ENCODE measurements at regions not wholly inside any gene's neighbourhood (a gene's known extent, or its start where the extent isn't known, plus 50 kb on each side); places are given as distances from the start of the nearest gene placed in this dataset.

DNA sequence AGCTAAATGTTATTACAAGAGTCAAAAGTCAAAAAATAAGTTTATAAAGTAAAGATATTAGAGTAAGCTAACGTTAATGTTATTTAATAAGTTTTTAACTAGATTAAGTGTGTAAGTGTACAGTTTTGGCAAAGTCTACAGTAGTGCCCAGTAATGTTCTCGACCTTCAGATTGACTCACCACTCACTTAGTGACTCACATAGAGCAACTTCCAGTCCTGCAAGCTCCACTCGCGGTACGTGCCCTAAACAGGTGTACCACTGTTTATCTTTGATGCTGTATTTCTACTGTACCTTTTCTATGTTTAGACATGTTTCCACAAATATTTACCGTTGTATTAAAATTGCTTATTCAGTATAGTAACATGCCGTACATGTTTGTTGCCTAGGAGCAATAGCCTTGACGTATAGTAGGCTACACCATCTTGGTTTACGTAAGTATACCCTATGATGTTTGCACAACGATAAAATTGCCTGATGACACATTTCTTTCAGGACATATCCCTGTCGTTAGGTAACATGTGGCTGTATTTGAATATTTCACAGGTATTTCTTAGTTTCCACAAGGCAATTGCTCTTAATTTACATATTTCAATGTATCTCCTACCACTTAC lies 1641.9 kb upstream of the PIK3C3 start:
- Histone ChIP-seq H3K4me3 (ENCODE audit: low read length) (no peak overlapping the region), H3K27ac (ENCODE audit: low read depth, low read length) (no peak overlapping the region), H3K79me2 (ENCODE audit: control insufficient read depth, low read length) (no peaks in the 10 kb centered on the region), H3F3A (ENCODE audit: control insufficient read depth, insufficient read depth) (no peaks in the 10 kb centered on the region), H3K4me1 (ENCODE audit: control insufficient read depth, low read length) (no peaks in the 10 kb centered on the region), H3K36me3 (ENCODE audit: control insufficient read depth, low read length) (no peaks in the 10 kb centered on the region), H4K20me1 (ENCODE audit: control insufficient read depth, insufficient read depth, low read depth, low read length) (no peaks in the 10 kb centered on the region), H3K4me2 (ENCODE audit: low read length) (no peak overlapping the region), H3K27me3 (ENCODE audit: control insufficient read depth, low read length) (no peaks in the 10 kb centered on the region), H3K9me2 (replicated peaks; ENCODE audit: control insufficient read depth, low read length) (no peaks in the 10 kb centered on the region), H3K9me3 (ENCODE audit: control insufficient read depth, insufficient read depth, low read length) (no peaks in the 10 kb centered on the region)
- TF ChIP-seq EZH2phosphoT487 (IDR thresholded peaks at IDR 0.05; ENCODE audit: borderline replicate concordance, low read length), result no peak
- TF ChIP-seq, protein P1, sequence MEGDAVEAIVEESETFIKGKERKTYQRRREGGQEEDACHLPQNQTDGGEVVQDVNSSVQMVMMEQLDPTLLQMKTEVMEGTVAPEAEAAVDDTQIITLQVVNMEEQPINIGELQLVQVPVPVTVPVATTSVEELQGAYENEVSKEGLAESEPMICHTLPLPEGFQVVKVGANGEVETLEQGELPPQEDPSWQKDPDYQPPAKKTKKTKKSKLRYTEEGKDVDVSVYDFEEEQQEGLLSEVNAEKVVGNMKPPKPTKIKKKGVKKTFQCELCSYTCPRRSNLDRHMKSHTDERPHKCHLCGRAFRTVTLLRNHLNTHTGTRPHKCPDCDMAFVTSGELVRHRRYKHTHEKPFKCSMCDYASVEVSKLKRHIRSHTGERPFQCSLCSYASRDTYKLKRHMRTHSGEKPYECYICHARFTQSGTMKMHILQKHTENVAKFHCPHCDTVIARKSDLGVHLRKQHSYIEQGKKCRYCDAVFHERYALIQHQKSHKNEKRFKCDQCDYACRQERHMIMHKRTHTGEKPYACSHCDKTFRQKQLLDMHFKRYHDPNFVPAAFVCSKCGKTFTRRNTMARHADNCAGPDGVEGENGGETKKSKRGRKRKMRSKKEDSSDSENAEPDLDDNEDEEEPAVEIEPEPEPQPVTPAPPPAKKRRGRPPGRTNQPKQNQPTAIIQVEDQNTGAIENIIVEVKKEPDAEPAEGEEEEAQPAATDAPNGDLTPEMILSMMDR (IDR thresholded peaks at IDR 0.05; ENCODE audit: low read depth, low read length, poor library complexity, severe bottlenecking), result no peak

DNA sequence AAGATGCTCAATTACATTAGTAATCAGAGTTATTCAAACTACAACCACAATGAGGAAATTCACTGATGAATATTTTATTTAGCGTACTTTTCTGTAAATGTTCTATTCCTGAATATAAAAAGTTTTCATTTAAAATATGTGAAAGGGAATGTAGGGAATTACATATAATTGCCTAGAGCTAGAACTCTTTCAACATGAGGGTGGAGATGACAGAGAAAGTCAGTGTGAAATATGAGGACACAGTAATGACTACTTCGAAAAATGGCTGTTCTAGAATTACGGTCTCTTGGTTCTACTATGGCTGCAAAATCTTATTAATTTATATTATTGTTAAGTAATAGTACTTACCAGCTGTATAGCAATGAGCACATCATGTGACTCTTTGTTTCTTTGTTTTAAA lies 1647.4 kb upstream of the PIK3C3 start:
- H3K9me3 ChIP-seq (ENCODE audit: control insufficient read depth, insufficient read depth, low read length), result peaks cover 5% of the 10 kb centered on the region; the same call in 1 of the 2 replicates
- H3K36me3 ChIP-seq (ENCODE audit: control insufficient read depth, low read length), result no peaks in the 10 kb centered on the region
- H3K27me3 ChIP-seq (ENCODE audit: control insufficient read depth, low read length), result no peaks in the 10 kb centered on the region
- no peak overlapping the region for H3K27ac ChIP-seq (ENCODE audit: low read depth, low read length)
- no peaks in the 10 kb centered on the region for H4K20me1 ChIP-seq (ENCODE audit: control insufficient read depth, insufficient read depth, low read depth, low read length)
- TF ChIP-seq EZH2phosphoT487 (IDR thresholded peaks at IDR 0.05; ENCODE audit: borderline replicate concordance, low read length), result no peak
- TF ChIP-seq, protein P1 (IDR thresholded peaks at IDR 0.05; ENCODE audit: low read depth, low read length, poor library complexity, severe bottlenecking), result no peak
- H3K4me2 ChIP-seq (ENCODE audit: low read length), result no peak overlapping the region
- H3K4me3 ChIP-seq (ENCODE audit: low read length), result no peak overlapping the region
- H3K4me1 ChIP-seq (ENCODE audit: control insufficient read depth, low read length), result no peaks in the 10 kb centered on the region
- H3K9me2 ChIP-seq (replicated peaks; ENCODE audit: control insufficient read depth, low read length), result no peaks in the 10 kb centered on the region
- H3K79me2 ChIP-seq (ENCODE audit: control insufficient read depth, low read length), result no peaks in the 10 kb centered on the region
- H3F3A ChIP-seq (ENCODE audit: control insufficient read depth, insufficient read depth), result no peaks in the 10 kb centered on the region

DNA sequence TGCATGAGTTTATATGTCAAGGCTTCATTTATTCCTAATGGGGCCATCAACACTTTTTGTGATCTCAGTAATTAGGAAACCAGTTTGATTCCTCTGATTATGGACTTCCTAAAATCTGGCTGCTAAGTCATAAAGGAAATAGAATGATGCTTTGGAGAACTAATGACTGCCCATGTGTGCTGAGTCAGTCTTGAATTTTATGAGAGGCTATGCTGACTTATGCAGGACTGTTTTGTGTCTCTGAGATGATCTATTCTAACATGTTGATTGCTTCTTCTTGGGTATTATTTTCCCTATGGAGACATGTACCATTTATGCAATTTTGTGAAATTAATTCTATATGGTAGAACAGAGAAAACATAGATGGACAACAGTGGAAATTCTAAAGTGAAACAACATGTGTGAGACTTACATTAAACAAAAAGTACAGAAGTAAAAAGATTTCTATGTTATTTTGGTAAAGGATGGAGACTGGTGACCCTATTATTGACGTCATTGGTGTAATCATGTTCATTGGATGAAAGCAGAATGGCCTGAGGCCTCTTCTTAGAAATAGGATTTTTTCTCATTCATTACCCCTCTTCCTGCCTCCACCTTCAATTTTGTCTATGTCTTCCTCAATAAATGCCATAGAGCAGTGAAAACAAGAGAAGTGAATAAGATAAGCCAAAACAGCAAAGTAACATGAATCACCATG lies 1658.2 kb upstream of the PIK3C3 start:
- Histone ChIP-seq H4K20me1 (ENCODE audit: control insufficient read depth, insufficient read depth, low read depth, low read length) (no peaks in the 10 kb centered on the region), H3K4me2 (ENCODE audit: low read length) (no peak overlapping the region), H3K79me2 (ENCODE audit: control insufficient read depth, low read length) (no peaks in the 10 kb centered on the region), H3K27ac (ENCODE audit: low read depth, low read length) (no peak overlapping the region), H3K9me3 (ENCODE audit: control insufficient read depth, insufficient read depth, low read length) (peaks cover 3% of the 10 kb centered on the region; the same call in 1 of the 2 replicates), H3F3A (ENCODE audit: control insufficient read depth, insufficient read depth) (no peaks in the 10 kb centered on the region), H3K36me3 (ENCODE audit: control insufficient read depth, low read length) (no peaks in the 10 kb centered on the region), H3K4me3 (ENCODE audit: low read length) (no peak overlapping the region), H3K4me1 (ENCODE audit: control insufficient read depth, low read length) (no peaks in the 10 kb centered on the region), H3K27me3 (ENCODE audit: control insufficient read depth, low read length) (no peaks in the 10 kb centered on the region), H3K9me2 (replicated peaks; ENCODE audit: control insufficient read depth, low read length) (no peaks in the 10 kb centered on the region)
- TF ChIP-seq, protein P1 (IDR thresholded peaks at IDR 0.05; ENCODE audit: low read depth, low read length, poor library complexity, severe bottlenecking), result no peak
- no peak for TF ChIP-seq EZH2phosphoT487 (IDR thresholded peaks at IDR 0.05; ENCODE audit: borderline replicate concordance, low read length)

All from DOHH2 (cell line).